Tibial artery (tissue), 4 donors: ENCODE measurements at regions not wholly inside any gene's neighbourhood (a gene's known extent, or its start where the extent isn't known, plus 50 kb on each side); places are given as distances from the start of the nearest gene placed in this dataset.
A peak's percentile ranks its signal among the peaks of the same experiment; 100 is the strongest.

Experiments used
- DNase-seq, 2 donors: peaks; one replicate each; pipeline ENCODE4 v3.0.0-alpha.2; 2019
- H3K27ac ChIP-seq, 2 donors: fragments of 200-600 bp; sonication (generic) in 1 of 2; 1 replicate in 1 of 2; 2 replicates in 1 of 2; pipeline ENCODE4 v1.5.1; 2018 to 2019; ENCODE audit warnings: mild to moderate bottlenecking in 1 of 2
- H3K27me3 ChIP-seq, 2 donors: fragments of 200-600 bp; sonication (generic) in 1 of 2; one replicate each; pipeline versions ENCODE4 v1.5.1 to v1.6.0; 2016 to 2019
- H3K36me3 ChIP-seq, 3 donors: fragments of 200-600 bp; sonication (generic) in 2 of 3; one replicate each; pipeline ENCODE4 v1.5.1; 2016 to 2019; ENCODE audit warnings: mild to moderate bottlenecking in 2 of 3
- H3K4me1 ChIP-seq, 4 donors: fragments of 200-600 bp; sonication (generic) in 2 of 4; 1 replicate in 3 of 4; 2 replicates in 1 of 4; pipeline ENCODE4 v1.5.1; 2016 to 2019
- H3K4me3 ChIP-seq, 2 donors: fragments of 200-600 bp; sonication (generic) in 1 of 2; 1 replicate in 1 of 2; 2 replicates in 1 of 2; pipeline ENCODE4 v1.5.1; 2018 to 2019; ENCODE audit warnings: mild to moderate bottlenecking in 2 of 2
- H3K9me3 ChIP-seq, 3 donors: fragments of 200-600 bp; sonication (generic) in 1 of 3; one replicate each; pipeline ENCODE4 v1.5.1; 2016 to 2019
- intact Hi-C: fragments of 100-400 bp; cut with DNase I; formaldehyde crosslinking; loops from one replicate; pipeline ENCODE4 v1.15.0; 2023; ENCODE audit warnings: low total_unique reads
- TF ChIP-seq, protein P1 (sequence below), 2 experiments: fragments of 200-600 bp in 1 of 2; fragments of 450-650 bp in 1 of 2; IDR thresholded peaks; one replicate each; pipeline ENCODE4 v1.5.1; 2017 to 2019; ENCODE audit warnings: antibody characterized with exemption in 2 of 2, mild to moderate bottlenecking in 1 of 2, moderate library complexity in 1 of 2

DNA sequence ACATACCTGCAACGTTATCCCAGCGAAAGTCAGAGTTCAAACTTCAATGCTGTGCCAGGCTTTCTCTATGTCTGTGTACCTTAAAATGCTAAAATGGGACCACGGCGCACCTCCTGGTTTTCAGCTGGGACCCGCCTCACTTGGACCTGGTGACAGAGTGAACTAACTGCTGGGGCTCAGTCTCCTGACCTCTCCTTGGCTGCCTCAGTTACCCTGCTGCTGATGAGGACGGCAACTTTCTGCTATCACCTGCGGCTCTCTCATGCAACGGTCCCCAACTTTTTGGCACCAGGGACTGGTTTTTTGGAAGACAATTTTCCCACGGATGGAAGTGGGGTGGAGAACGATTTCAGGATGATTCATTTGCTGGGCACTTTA, 402.8 kb downstream of the BRD1 start:
- Histone ChIP-seq H3K27me3 (peaks cover 0 to 5% of the 10 kb centered on the region in 2 donors), H3K36me3 (no peaks in the 10 kb centered on the region), H3K9me3 (peaks cover 0 to 7% (median 6%) of the 10 kb centered on the region in 3 donors), H3K27ac (no peak overlapping the region), H3K4me3 (no peak overlapping the region), H3K4me1 (no peaks in the 10 kb centered on the region)
- TF ChIP-seq, protein P1, sequence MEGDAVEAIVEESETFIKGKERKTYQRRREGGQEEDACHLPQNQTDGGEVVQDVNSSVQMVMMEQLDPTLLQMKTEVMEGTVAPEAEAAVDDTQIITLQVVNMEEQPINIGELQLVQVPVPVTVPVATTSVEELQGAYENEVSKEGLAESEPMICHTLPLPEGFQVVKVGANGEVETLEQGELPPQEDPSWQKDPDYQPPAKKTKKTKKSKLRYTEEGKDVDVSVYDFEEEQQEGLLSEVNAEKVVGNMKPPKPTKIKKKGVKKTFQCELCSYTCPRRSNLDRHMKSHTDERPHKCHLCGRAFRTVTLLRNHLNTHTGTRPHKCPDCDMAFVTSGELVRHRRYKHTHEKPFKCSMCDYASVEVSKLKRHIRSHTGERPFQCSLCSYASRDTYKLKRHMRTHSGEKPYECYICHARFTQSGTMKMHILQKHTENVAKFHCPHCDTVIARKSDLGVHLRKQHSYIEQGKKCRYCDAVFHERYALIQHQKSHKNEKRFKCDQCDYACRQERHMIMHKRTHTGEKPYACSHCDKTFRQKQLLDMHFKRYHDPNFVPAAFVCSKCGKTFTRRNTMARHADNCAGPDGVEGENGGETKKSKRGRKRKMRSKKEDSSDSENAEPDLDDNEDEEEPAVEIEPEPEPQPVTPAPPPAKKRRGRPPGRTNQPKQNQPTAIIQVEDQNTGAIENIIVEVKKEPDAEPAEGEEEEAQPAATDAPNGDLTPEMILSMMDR (IDR thresholded peaks at IDR 0.05) = no peak
- DNase-seq = no peak
- intact Hi-C loops = no loop called here

DNA sequence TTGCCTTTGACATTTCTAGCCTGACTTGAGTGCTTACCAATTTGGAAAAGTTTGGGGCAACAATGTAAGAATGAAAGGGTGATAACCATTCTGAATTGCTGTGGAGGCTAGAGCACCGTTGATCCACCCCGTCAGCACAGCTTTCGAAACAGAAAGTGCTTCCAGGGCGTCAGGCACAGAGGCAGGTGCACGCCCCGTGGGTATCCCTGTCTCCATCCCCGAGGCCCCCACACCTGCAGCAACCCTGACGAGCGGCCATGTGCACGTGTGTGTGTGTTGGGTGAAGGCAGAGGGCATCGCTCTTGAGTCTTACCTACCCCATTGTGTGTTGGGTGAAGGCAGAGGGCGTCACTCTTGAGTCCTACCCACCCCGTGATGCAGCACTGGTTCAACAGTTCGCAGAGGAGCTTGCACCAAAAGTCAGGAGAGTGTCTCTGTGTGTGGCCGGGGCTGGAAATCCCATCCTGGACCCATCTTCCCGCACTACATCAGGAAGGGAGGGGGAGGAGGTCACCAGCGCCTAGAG, 404.5 kb downstream of the BRD1 start:
- TF ChIP-seq, protein P1 (IDR thresholded peaks at IDR 0.05) = no peak
- intact Hi-C loops = no loop called here
- Histone ChIP-seq H3K4me3 (no peak overlapping the region), H3K27ac (no peak overlapping the region), H3K36me3 (no peaks in the 10 kb centered on the region), H3K4me1 (no peaks in the 10 kb centered on the region), H3K9me3 (peaks cover 0 to 16% (median 6%) of the 10 kb centered on the region in 3 donors), H3K27me3 (peaks cover 0 to 1% of the 10 kb centered on the region in 2 donors)
- no peak for DNase-seq

DNA sequence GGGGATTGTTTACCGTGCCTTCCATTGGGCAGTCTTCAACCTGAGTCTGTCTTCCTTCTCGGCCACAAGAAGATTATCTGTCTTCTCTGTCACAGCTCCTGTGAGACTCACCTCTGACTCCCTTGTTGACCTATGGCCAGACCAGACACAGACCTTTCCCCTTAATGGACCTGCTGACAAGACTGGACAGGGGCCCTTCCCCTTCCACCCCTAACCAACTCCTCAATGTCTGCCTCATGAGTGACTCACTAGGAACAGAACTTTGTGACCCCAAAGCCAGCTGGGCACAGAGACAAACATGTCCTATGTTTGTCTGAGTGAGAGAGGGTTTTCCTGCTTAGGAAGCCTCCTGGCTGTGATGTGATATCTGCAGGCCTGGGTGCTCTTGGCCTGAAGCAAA, 405.0 kb downstream of the BRD1 start:
- H3K4me1 ChIP-seq = no peaks in the 10 kb centered on the region
- intact Hi-C loops = no loop called here
- H3K4me3 ChIP-seq = no peak overlapping the region
- H3K27ac ChIP-seq = no peak overlapping the region
- H3K36me3 ChIP-seq = no peaks in the 10 kb centered on the region
- TF ChIP-seq, protein P1 (IDR thresholded peaks at IDR 0.05) = no peak
- peaks cover 0 to 16% (median 6%) of the 10 kb centered on the region in 3 donors for H3K9me3 ChIP-seq
- H3K27me3 ChIP-seq = no peaks in the 10 kb centered on the region
- DNase-seq = no peak

DNA sequence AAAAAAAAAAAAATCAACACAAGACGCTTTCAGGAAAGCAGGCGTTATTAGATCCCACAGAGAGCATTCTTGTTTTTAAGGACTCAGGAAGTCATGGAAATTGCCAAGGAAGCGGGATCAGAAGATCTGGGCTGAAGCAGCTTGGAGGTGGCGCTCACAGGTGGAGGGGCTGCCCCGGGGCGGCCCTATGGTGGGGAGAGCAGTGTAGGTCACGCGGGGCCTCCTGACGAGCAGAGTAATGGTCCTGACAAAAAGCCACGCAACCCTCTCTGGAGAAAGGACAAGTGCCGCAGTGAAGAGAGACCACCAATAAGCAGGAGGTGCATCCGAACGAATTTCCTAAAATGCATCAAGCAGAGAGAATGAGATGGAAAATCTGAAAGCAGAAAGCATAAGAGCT, 407.0 kb downstream of the BRD1 start:
- H3K4me1 ChIP-seq = no peaks in the 10 kb centered on the region
- H3K9me3 ChIP-seq = peaks cover 0 to 16% (median 6%) of the 10 kb centered on the region in 3 donors
- intact Hi-C loops = no loop called here
- no peak for DNase-seq
- no peaks in the 10 kb centered on the region for H3K27me3 ChIP-seq
- TF ChIP-seq, protein P1 (IDR thresholded peaks at IDR 0.05) = no peak
- no peak overlapping the region for H3K27ac ChIP-seq
- H3K4me3 ChIP-seq = no peak overlapping the region
- no peaks in the 10 kb centered on the region for H3K36me3 ChIP-seq

DNA sequence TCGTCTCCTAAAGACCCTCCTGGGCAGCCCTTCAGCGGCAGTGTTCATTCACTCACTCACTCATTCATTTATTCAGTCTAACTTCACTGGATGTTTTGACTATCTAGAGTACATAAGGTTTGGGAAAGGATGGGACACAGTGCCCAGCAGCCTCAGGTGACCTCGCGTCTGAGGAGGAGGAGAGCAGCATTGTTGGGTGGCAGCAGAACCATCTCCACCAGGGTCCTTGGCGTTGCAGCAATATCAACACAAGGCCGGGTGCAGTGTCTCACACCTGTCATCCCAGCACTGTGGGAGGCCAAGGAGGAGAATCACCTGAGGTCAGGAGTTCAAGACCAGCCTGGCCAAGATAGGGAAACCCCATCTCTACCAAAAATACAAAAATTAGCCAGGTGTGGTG, 408.0 kb downstream of the BRD1 start:
- Histone ChIP-seq H3K4me1 (no peaks in the 10 kb centered on the region), H3K27me3 (no peaks in the 10 kb centered on the region), H3K27ac (no peak overlapping the region), H3K4me3 (no peak overlapping the region), H3K9me3 (peaks cover 0 to 16% (median 6%) of the 10 kb centered on the region in 3 donors), H3K36me3 (no peaks in the 10 kb centered on the region)
- intact Hi-C loops = no loop called here
- DNase-seq = peak in 1 of 2 donors; percentile 29
- TF ChIP-seq, protein P1 (IDR thresholded peaks at IDR 0.05) = no peak

DNA sequence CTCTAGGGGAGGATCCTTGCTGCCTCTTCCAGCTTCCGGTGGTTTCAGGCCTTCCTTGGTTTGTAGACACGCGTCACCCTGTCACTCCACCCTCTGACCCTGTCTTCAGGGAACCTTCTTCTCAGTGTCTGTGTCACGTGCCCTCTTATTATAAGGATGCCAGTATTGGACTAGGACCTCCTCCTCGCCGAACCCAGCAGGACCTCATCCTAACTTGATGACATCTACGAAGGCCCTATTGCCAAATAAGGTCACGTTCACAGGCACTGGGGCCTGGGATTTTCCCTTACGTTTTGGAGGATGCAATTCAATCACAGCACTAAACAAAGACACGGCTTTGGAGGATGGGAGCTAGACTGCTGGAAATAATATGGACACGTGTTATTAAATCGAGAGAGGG, 408.7 kb downstream of the BRD1 start:
- no peaks in the 10 kb centered on the region for H3K27me3 ChIP-seq
- no peak for DNase-seq
- no peaks in the 10 kb centered on the region for H3K36me3 ChIP-seq
- no peak overlapping the region for H3K27ac ChIP-seq
- H3K9me3 ChIP-seq = peaks cover 0 to 16% (median 6%) of the 10 kb centered on the region in 3 donors
- TF ChIP-seq, protein P1 (IDR thresholded peaks at IDR 0.05) = no peak
- intact Hi-C loops = no loop called here
- no peak overlapping the region for H3K4me3 ChIP-seq
- no peaks in the 10 kb centered on the region for H3K4me1 ChIP-seq
